Ishikawa (cell line): ENCODE measurements at regions not wholly inside any gene's neighbourhood (a gene's known extent, or its start where the extent isn't known, plus 50 kb on each side); places are given as distances from the start of the nearest gene placed in this dataset.

Experiments
- CEBPB ChIP-seq: IDR thresholded peaks from 2 replicates; pipeline ENCODE4 v1.6.1; 2012
- CREB1 ChIP-seq: IDR thresholded peaks from 2 replicates; pipeline ENCODE4 v1.6.1; 2012; ENCODE audit warnings: low read depth
- MAX ChIP-seq: IDR thresholded peaks from 2 replicates; pipeline ENCODE4 v1.6.1; 2012
- NFIC ChIP-seq: IDR thresholded peaks from 2 replicates; pipeline ENCODE4 v1.6.1; 2012
- RAD21 ChIP-seq: IDR thresholded peaks from 2 replicates; pipeline ENCODE4 v1.6.1; 2012; ENCODE audit warnings: low read depth
- TCF12 ChIP-seq: IDR thresholded peaks from 2 replicates; pipeline ENCODE4 v1.6.1; 2012; ENCODE audit warnings: low read depth
- TEAD4 ChIP-seq: IDR thresholded peaks from 2 replicates; pipeline ENCODE4 v1.6.1; 2012

DNA sequence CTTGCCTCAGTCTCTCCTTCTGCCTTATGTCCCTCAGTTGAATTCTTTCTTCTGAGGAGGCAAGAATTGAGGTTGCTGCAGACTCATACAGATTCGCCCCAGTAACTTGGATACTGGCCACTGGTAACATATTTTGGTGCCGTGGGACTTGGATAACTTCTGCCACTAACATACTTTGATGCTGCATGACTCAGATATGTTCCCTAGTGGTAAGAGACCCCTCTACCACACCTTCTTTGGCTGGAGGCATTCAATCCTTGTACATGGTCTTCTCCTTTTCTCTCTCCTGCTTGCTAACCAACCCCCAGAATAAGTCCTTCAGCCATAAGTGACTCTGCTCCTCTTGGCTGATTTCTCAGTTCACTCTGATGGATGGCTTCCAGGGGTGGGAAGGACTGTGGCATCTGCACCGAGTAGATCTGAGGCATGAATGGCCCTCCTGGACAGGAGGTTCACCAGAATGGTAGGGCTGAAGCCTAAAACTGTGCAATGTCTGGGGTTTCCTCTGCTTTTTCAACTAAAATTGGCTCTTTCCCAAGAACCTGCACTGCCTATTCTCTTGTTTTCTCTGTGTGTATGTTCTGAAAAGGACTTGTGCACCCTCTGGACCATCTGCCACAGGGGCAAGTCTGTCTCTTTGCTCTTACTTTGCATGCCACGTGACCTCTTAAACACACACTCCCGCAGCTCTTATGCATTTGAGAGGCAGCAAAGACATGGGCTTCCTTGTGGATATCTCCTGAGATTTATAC lies 55.5 kb upstream of the FSTL1 start:
- no peak for TF ChIP-seq CREB1
- no peak for TF ChIP-seq NFIC
- TF ChIP-seq TEAD4: no peak
- no peak for TF ChIP-seq CEBPB
- no peak for TF ChIP-seq RAD21

DNA sequence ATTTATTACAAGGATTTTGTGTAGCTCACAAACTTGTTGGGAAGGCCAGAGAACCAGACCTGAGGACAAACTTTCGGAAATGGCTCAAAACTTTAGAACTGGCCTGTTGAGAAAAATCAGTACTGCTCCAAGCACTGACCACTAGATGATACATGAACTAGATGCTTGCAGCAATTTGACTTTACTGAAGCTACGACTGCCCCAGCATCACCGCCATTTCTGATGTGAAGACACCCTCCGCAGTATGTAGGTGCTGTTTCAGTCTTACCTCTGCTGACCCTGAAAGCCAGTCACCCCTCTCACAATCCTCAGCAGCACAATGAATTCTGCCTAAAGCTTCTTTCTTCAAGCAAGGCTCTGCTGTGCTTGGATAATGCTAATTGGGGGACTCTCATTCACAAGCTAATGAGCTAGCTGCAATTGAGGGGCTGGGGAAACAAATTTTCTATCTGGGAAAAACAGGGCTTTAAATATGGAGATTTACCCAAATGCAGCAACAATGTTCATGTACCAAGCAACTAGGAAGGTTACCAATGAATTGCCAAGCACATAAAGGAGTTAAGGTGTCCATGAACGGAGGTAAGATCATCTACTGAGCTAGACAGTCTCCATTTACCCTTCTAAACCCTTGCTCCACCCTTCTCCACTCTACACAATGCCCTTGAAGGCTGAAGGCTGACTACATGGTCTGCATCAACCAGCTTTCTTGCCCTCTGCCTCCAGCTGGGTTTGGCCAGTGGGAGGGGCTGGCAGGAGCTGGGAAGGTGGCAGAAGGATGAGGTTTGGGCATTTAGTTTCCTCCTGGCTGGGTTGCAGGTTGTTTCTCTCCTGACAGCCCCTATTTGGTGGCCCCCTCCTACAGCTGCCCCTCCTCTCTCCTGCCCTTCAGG lies 53.2 kb upstream of the FSTL1 start:
- TF ChIP-seq TEAD4 (no peak), CEBPB (no peak)

DNA sequence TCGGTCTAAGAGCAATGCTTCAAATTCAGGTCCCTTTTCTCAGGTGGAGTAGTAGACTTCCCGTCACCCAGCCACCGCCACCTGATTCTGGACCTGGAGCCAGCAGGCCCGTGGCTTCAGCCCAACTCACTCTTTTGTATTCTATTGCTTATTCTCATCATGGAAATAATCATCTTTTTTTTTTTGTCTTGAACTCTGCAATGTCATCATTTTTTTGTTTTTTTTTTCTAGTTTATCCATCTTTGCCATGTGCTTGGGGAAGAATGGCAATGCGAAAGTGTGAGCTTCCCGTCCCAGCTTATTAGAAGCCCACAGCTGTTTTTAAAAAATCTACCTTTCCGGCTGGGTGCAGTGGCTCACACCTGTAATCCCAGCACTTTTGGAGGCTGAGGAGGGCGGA lies 51.3 kb upstream of the FSTL1 start:
- TF ChIP-seq MAX (no peak), RAD21 (no peak), TEAD4 (no peak), TCF12 (no peak), NFIC (no peak)
